GM12874 (cell line): ENCODE measurements at regions not wholly inside any gene's neighbourhood (a gene's known extent, or its start where the extent isn't known, plus 50 kb on each side); places are given as distances from the start of the nearest gene placed in this dataset.

Source experiments
- TF ChIP-seq, protein P1 (sequence below): IDR thresholded peaks from 2 replicates; pipeline ENCODE4 v1.5.1; 2011; ENCODE audit warnings: low read depth, mild to moderate bottlenecking, control low read depth, low read length, moderate library complexity; ENCODE audit not compliant: insufficient read depth

DNA sequence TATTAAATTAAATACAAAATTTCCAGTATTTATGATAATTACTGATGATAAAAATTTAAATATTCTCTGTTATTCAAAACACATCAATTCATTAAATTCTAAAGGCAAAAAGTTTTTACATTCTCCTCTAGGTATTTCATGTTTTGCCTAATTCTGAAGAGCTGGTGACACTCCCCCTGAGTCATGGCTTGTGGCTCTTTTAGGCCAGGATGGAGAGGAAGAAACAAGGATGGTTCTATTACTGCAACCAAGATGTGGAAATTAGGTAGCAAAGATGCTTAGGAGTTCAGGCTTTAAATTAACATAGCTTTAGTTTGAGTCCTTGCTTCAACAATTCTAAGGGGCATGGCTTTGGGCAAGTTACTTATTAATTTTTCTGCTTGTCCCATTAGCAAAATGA is 1295.8 kb downstream of the EFNA5 start:
- TF ChIP-seq, protein P1, sequence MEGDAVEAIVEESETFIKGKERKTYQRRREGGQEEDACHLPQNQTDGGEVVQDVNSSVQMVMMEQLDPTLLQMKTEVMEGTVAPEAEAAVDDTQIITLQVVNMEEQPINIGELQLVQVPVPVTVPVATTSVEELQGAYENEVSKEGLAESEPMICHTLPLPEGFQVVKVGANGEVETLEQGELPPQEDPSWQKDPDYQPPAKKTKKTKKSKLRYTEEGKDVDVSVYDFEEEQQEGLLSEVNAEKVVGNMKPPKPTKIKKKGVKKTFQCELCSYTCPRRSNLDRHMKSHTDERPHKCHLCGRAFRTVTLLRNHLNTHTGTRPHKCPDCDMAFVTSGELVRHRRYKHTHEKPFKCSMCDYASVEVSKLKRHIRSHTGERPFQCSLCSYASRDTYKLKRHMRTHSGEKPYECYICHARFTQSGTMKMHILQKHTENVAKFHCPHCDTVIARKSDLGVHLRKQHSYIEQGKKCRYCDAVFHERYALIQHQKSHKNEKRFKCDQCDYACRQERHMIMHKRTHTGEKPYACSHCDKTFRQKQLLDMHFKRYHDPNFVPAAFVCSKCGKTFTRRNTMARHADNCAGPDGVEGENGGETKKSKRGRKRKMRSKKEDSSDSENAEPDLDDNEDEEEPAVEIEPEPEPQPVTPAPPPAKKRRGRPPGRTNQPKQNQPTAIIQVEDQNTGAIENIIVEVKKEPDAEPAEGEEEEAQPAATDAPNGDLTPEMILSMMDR, result no peak

DNA sequence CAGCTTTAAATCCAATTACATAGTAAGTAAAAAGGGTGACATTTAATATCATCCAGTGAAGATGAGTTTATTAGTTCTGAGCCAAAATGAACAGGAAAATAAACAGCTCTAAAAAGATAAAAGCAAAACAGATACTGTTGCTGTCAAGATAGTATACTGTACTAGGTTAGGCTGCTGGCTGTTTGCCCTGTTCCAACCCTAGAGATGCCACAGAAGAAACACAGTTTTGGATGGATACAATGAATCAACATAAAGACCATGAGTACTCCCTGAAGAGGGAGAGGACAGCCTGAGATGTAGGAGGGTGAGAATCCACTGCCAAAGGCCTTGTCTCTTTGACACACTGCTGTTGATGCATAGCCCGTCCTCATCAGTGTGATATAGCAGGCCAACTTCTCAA is 1302.7 kb downstream of the EFNA5 start:
- TF ChIP-seq, protein P1, result no peak

DNA sequence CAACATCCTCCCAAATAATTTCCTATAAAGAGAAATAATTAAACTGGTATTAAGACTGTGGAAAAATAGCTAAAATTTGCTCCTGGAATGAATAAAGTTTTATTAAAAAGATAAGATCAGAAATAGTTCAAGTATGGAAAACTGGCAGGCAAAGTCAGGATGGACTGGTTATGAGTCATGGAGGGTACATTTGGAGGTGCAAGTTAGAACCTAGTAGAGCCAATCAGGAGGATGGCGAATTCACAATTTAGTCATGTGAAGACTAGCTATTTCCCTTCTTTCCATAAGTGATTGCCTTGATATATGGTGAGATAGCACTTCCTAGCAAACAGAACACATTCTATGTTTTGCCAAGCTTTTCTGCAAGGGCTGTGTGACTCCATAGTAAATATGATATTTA is 1303.5 kb downstream of the EFNA5 start:
- TF ChIP-seq, protein P1, result no peak

DNA sequence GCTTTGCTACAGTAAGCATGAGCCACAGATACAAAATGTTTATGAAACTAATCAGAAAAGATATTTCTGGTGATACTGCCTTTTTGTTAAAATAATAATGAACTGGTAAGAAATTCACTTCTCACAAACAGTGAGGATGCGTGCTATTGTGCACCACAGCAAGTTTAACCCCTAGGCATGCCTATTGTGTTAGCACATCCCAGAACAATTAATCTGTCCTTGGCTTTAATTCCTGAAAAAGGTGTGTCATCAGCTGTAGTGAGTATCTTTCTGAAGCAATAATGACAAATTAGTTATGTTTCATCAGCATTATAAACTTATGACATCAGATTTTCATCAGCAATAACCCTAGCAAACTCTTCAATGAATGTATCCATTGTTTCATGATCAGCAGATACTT is 1307.2 kb downstream of the EFNA5 start:
- TF ChIP-seq, protein P1, result no peak

DNA sequence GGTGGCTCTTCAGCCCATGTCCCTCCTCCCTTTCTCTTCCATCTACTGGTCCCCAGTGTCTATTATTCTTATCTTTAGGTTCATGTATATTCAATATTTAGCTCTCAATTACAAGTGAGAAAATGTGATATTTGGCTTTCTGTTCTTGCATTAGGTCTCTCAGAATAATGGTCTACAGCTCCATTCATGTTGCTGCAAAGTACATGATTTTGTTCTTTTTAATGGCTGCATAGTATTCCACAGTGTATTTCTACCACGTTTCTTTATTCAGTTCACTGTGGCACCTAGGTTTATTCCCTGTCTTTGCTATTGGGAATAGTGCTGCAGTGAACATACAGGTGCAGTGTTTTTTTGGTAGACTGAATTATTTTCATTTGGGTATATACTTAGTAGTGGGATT is 1308.8 kb downstream of the EFNA5 start:
- TF ChIP-seq, protein P1, result no peak

DNA sequence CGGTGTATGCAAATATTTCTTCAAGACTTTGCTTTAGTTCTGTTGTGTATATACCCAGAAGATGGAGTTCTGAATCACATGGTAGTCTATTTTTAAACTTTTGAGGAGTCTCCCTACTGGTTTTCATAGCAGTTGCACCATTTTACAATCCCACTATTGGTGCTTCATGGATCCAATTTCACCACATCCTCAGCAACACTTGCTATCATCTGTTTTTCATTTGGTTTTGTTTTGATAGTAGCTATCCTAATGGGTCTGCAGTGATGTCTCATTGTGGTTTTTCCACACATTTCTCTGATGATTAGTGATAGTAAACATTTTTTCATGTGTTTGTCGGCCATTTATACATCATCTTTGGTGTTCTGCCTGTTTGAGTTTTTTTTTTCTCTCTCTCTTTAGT is 1339.3 kb downstream of the EFNA5 start:
- TF ChIP-seq, protein P1, result no peak

DNA sequence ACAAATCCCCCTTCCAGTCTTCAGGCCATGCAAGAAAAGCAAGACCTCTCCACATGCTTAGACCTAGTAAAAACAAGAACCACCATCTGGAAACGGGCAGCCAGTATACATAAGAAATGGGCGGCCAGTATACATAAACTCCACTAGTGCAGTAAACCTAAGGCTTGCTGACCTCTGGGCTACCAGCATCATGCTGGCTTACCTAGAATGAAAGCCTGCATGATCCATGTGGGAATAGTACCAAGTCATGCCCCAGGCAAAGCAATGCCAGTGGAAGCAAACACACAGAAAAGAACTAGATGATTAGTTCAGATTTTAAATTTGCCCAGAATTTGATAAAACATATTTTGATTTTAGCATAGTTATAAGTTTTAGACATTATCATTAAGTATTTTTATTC is 1346.4 kb downstream of the EFNA5 start:
- TF ChIP-seq, protein P1, result no peak

DNA sequence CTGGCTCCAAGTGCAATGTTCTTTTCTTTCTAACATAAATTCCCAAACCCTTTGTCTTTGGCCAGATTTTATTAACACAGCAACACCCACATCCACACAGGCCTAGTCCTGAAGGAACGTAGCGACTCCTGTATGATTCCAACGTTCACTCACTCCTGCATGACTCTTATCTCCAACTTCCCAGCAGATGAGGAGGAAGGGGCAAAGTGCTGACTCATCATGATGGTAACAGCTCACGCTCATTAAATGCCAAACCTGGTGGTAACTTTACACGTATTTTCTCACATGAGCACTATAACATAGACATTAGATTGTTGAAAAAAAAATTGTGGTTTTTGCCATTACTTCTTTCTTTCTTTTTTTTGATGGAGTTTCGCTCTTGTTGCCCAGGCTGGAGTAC is 1349.5 kb downstream of the EFNA5 start:
- TF ChIP-seq, protein P1, result no peak
